ENCODE measurements at regions not wholly inside any gene's neighbourhood (a gene's known extent, or its start where the extent isn't known, plus 50 kb on each side); places are given as distances from the start of the nearest gene placed in this dataset.

DNA sequence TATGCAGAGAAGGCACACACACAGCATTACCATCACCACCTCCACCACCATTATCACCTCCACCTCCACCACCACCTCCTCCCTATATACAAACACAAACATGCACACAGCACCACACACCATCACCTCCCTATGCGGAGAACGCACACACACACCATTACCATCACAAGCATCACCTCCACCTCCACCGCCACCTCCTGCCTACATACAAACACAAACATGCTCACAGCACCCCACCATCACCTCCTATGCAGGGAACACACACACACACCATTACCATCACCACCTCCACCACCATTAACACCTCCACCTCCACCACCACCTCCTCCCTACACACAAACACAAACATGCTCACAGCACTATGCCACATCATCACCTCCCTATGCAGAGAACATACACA is 236.5 kb upstream of the AFDN start:
- peak in 1 of 2 donors; percentile 23 for DNase-seq (ENCODE audit: low spot score in 2 of 2)
- WGBS, 2 donors = 86 to 91% methylated on average over 3 of the region's 3 CpGs
- no peak for TF ChIP-seq POLR2A (IDR thresholded peaks at IDR 0.05)
- TF ChIP-seq, protein P1, sequence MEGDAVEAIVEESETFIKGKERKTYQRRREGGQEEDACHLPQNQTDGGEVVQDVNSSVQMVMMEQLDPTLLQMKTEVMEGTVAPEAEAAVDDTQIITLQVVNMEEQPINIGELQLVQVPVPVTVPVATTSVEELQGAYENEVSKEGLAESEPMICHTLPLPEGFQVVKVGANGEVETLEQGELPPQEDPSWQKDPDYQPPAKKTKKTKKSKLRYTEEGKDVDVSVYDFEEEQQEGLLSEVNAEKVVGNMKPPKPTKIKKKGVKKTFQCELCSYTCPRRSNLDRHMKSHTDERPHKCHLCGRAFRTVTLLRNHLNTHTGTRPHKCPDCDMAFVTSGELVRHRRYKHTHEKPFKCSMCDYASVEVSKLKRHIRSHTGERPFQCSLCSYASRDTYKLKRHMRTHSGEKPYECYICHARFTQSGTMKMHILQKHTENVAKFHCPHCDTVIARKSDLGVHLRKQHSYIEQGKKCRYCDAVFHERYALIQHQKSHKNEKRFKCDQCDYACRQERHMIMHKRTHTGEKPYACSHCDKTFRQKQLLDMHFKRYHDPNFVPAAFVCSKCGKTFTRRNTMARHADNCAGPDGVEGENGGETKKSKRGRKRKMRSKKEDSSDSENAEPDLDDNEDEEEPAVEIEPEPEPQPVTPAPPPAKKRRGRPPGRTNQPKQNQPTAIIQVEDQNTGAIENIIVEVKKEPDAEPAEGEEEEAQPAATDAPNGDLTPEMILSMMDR (IDR thresholded peaks at IDR 0.05) = no peak
- intact Hi-C loops (cut with DNase I; ENCODE audit: low total_unique reads) = no loop called here
- H3K4me3 ChIP-seq (ENCODE audit: low read depth, poor library complexity, severe bottlenecking) = no peak overlapping the region

Measured in lower leg skin (tissue), 4 donors.